ENCODE measurements at regions not wholly inside any gene's neighbourhood (a gene's known extent, or its start where the extent isn't known, plus 50 kb on each side); places are given as distances from the start of the nearest gene placed in this dataset.

DNA sequence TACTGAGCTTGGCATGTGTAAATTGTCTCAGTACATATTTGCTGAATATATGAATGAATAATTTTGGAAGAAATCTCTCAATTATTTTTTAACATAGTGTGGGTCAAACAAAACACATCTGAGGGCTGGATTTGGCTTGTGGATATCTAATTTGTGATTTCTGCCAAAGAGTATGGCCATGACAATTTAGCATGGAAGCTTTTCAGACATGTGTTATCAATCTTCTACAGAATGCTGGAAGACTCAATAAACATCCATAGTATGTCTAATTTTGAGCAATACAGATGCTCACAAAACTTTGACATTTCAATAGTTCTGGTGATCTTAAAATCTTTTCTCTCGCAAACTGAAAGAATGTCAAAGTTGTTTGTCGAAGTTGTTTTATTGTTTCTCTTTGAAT lies 214.1 kb upstream of the ANKH start:
- no peak overlapping the region for H2AFZ ChIP-seq (ENCODE audit: control insufficient read depth, low read depth, low read length)
- no peak for FAIRE-seq
- POLR2A ChIA-PET: no interaction called here

DNA sequence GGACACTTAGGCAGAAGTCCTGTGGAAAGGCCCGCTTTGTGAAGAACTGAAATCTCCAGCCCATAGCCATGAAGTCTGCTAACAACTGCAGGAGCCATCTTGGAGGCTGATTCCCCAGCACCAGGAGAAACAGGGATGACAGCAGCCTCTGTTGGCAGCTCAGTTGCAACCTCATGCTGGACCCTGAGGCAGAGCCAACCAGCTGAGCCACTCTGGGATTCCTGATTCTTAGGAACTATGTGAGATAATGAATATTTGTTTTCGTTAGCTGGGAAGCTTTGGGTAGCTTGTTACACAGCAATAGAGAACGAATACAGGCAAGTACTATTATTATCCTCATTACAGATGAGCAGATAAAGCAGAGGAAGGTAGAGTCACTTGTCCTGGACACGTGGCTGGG lies 210.5 kb upstream of the ANKH start:
- Histone ChIP-seq H3K4me1 (ENCODE audit: control insufficient read depth, insufficient read depth, low read length) (no peaks in the 10 kb centered on the region), H3K4me3 (no peak overlapping the region), H3K9me3 (replicated peaks; ENCODE audit: control insufficient read depth, insufficient read depth, low read length) (no peaks in the 10 kb centered on the region), H3K79me2 (ENCODE audit: control insufficient read depth, insufficient read depth, low read length) (no peaks in the 10 kb centered on the region), H3K27ac (ENCODE audit: control insufficient read depth, insufficient read depth) (no peak overlapping the region), H4K20me1 (ENCODE audit: control insufficient read depth, insufficient read depth) (no peaks in the 10 kb centered on the region), H3K36me3 (ENCODE audit: control insufficient read depth in 2 of 2, insufficient read depth in 2 of 2, low read length in 1 of 2) (no peaks in the 10 kb centered on the region), H2AFZ (ENCODE audit: control insufficient read depth, low read depth, low read length) (no peak overlapping the region), H3K27me3 (replicated peaks in 1 of 2; ENCODE audit: control insufficient read depth in 2 of 2, insufficient read depth in 2 of 2, low read length in 1 of 2) (no peaks in the 10 kb centered on the region), H3K9ac (ENCODE audit: control insufficient read depth, insufficient read depth, low read length) (no peak overlapping the region), H3K4me2 (ENCODE audit: control insufficient read depth, insufficient read depth) (no peak overlapping the region)
- FAIRE-seq: no peak
- BruUV-seq (replicated peaks): no TSS peak
- ATAC-seq: no peak
- POLR2A ChIA-PET: no interaction called here
- SMC1A ChIA-PET (ENCODE audit: uncharacterized antibody, unreplicated experiment): no interaction called here
- intact Hi-C loops (cut with micrococcal nuclease; ENCODE audit: unreplicated experiment): no loop called here
- CTCF ChIA-PET: interaction anchor here (0.6 kb wide), 1 partner anchor 1200 kb away, joined by 3 read pairs; no protein-coding TSS in a partner anchor
- TF ChIP-seq BHLHE40 (IDR thresholded peaks at IDR 0.05; ENCODE audit: borderline replicate concordance in 1 of 2, low read depth in 2 of 2, low read length in 1 of 2) (no peak), ZNF622 (IDR thresholded peaks at IDR 0.05) (no peak), ZNF274 (IDR thresholded peaks at IDR 0.05; ENCODE audit: insufficient read depth, insufficient read length) (no peak), FOS (IDR thresholded peaks at IDR 0.05; ENCODE audit: borderline replicate concordance, extremely low read depth, insufficient read length) (no peak), STAT1 (conservative IDR thresholded peaks at IDR 0.05) (no peak), IRF4 (IDR thresholded peaks at IDR 0.05; ENCODE audit: low read depth, low read length) (no peak), MYC (IDR thresholded peaks at IDR 0.05; ENCODE audit: insufficient read depth, insufficient read length, insufficient replicate concordance, low read length, severe bottlenecking) (no peak), STAT3 (IDR thresholded peaks at IDR 0.05; ENCODE audit: low read depth, low read length) (no peak), CBX5 (IDR thresholded peaks at IDR 0.05; ENCODE audit: low read depth) (no peak), CREB1 (IDR thresholded peaks at IDR 0.05; ENCODE audit: low read depth) (no peak)
- TF ChIP-seq, protein P1, sequence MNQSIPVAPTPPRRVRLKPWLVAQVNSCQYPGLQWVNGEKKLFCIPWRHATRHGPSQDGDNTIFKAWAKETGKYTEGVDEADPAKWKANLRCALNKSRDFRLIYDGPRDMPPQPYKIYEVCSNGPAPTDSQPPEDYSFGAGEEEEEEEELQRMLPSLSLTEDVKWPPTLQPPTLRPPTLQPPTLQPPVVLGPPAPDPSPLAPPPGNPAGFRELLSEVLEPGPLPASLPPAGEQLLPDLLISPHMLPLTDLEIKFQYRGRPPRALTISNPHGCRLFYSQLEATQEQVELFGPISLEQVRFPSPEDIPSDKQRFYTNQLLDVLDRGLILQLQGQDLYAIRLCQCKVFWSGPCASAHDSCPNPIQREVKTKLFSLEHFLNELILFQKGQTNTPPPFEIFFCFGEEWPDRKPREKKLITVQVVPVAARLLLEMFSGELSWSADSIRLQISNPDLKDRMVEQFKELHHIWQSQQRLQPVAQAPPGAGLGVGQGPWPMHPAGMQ (IDR thresholded peaks at IDR 0.05; ENCODE audit: borderline replicate concordance): no peak
- RAD21 ChIA-PET (ENCODE audit: unreplicated experiment): no interaction called here
- WGBS (ENCODE audit: insufficient coverage, insufficient replicate concordance, low lambda C conversion rate, missing lambda C conversion rate): 2% methylated on average over 4 of the region's 4 CpGs
- DNase-seq (ENCODE audit: low read depth, low spot score): no peak
- in situ Hi-C loops (cut with MboI): no loop called here

More for the DNA sequence above, 214.1 kb upstream of the ANKH start:
- Histone ChIP-seq H3K9ac (ENCODE audit: control insufficient read depth, insufficient read depth, low read length) (no peak overlapping the region), H3K9me3 (replicated peaks; ENCODE audit: control insufficient read depth, insufficient read depth, low read length) (no peaks in the 10 kb centered on the region), H3K27me3 (replicated peaks in 1 of 2; ENCODE audit: control insufficient read depth in 2 of 2, insufficient read depth in 2 of 2, low read length in 1 of 2) (no peaks in the 10 kb centered on the region), H4K20me1 (ENCODE audit: control insufficient read depth, insufficient read depth) (no peaks in the 10 kb centered on the region), H3K4me3 (no peak overlapping the region), H3K4me1 (ENCODE audit: control insufficient read depth, insufficient read depth, low read length) (no peaks in the 10 kb centered on the region), H3K79me2 (ENCODE audit: control insufficient read depth, insufficient read depth, low read length) (no peaks in the 10 kb centered on the region), H3K27ac (ENCODE audit: control insufficient read depth, insufficient read depth) (no peak overlapping the region), H3K4me2 (ENCODE audit: control insufficient read depth, insufficient read depth) (no peak overlapping the region), H3K36me3 (ENCODE audit: control insufficient read depth in 2 of 2, insufficient read depth in 2 of 2, low read length in 1 of 2) (no peaks in the 10 kb centered on the region)
- TF ChIP-seq POU2F2 (IDR thresholded peaks at IDR 0.05; ENCODE audit: borderline replicate concordance, low read depth, low read length) (no peak), DPF2 (IDR thresholded peaks at IDR 0.05) (no peak)
- in situ Hi-C loops (cut with MboI): no loop called here
- BruUV-seq (replicated peaks): no TSS peak
- intact Hi-C loops (cut with micrococcal nuclease; ENCODE audit: unreplicated experiment): no loop called here
- ChIA-PET RAD21 (ENCODE audit: unreplicated experiment) (no interaction called here), SMC1A (ENCODE audit: uncharacterized antibody, unreplicated experiment) (no interaction called here), CTCF (no interaction called here)
- no peak for ATAC-seq
- WGBS (ENCODE audit: insufficient coverage, insufficient replicate concordance, low lambda C conversion rate, missing lambda C conversion rate): 50% methylated on average over 2 of the region's 2 CpGs
- DNase-seq (ENCODE audit: low read depth, low spot score): no peak
